ENCODE measurements at regions not wholly inside any gene's neighbourhood (a gene's known extent, or its start where the extent isn't known, plus 50 kb on each side); places are given as distances from the start of the nearest gene placed in this dataset.

- TF ChIP-seq CTCF (conservative IDR thresholded peaks at IDR 0.05 in 1 of 2, IDR thresholded peaks at IDR 0.05 in 1 of 2; ENCODE audit: low read depth in 1 of 2, low read length in 2 of 2) (no peak), EZH2 (IDR thresholded peaks at IDR 0.05; ENCODE audit: low read length, missing control alignments) (no peak)
Measured at GRCh38 chr2:15768615-15769014, 171.7 kb upstream of the MYCN start.
